ENCODE measurements at regions not wholly inside any gene's neighbourhood (a gene's known extent, or its start where the extent isn't known, plus 50 kb on each side); places are given as distances from the start of the nearest gene placed in this dataset.

DNA sequence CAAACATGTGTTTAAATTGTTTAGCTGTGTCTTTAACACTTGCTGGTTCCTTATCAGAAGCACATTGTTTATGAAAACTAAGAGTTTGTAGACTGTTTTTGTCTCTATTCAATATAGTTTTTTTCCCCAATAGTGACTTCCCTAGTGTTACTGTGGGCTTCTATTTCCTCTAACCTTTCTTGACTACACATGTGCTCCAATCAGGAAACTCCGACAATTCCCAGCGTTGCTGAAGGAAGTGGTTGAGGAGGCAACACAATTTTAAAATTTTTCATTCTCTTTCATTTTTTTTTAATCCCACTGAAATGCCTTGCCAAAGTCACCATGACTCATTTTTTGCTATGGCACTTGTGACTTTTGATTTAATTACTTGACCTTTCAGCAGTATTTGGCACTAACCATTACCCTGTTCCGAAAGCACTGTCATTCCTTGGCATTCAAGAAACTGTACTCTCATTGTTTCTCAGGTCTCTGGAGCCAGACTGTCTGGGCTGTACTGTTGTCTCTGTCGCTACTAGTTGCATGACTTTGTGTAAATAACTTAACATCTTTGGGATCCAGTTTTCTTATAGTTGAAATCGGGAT, 67.6 kb upstream of the FREM3 start:
- no peak overlapping the region for H3K9ac ChIP-seq (ENCODE audit: control insufficient read depth, insufficient read depth, low read length)
- intact Hi-C loops (cut with micrococcal nuclease; ENCODE audit: unreplicated experiment): no loop called here
- no peaks in the 10 kb centered on the region for H3K9me3 ChIP-seq (replicated peaks; ENCODE audit: control insufficient read depth, insufficient read depth, low read length)
- 26% methylated on average over 5 of the region's 5 CpGs for WGBS (ENCODE audit: insufficient coverage, insufficient replicate concordance, low lambda C conversion rate, missing lambda C conversion rate)
- H3K4me1 ChIP-seq (ENCODE audit: control insufficient read depth, insufficient read depth, low read length): no peaks in the 10 kb centered on the region
- ChIA-PET POLR2A (no interaction called here), CTCF (no interaction called here), RAD21 (ENCODE audit: unreplicated experiment) (no interaction called here), SMC1A (ENCODE audit: uncharacterized antibody, unreplicated experiment) (no interaction called here)
- BruUV-seq (replicated peaks): no TSS peak
- FAIRE-seq: no peak
- no peak overlapping the region for H3K4me3 ChIP-seq
- H4K20me1 ChIP-seq (ENCODE audit: control insufficient read depth, insufficient read depth): no peaks in the 10 kb centered on the region
- no peaks in the 10 kb centered on the region for H3K27me3 ChIP-seq (replicated peaks in 1 of 2; ENCODE audit: control insufficient read depth in 2 of 2, insufficient read depth in 2 of 2, low read length in 1 of 2)
- no peak overlapping the region for H3K27ac ChIP-seq (ENCODE audit: control insufficient read depth, insufficient read depth)
- TF ChIP-seq HDAC2 (IDR thresholded peaks at IDR 0.05) (no peak), MEF2B (IDR thresholded peaks at IDR 0.05; ENCODE audit: partially characterized antibody, poor library complexity, severe bottlenecking) (no peak), HDAC6 (IDR thresholded peaks at IDR 0.05; ENCODE audit: unreplicated experiment) (no peak), SUPT20H (IDR thresholded peaks at IDR 0.05; ENCODE audit: borderline replicate concordance, control insufficient read depth, low read depth, low read length) (no peak), ETV6 (conservative IDR thresholded peaks at IDR 0.05 in 1 of 2, IDR thresholded peaks at IDR 0.05 in 1 of 2; ENCODE audit: borderline replicate concordance in 1 of 2, low read depth in 1 of 2) (no peak), NR2F1 (conservative IDR thresholded peaks at IDR 0.05) (no peak), ZNF207 (IDR thresholded peaks at IDR 0.05; ENCODE audit: borderline replicate concordance) (no peak), BCL11A (IDR thresholded peaks at IDR 0.05; ENCODE audit: low read depth, low read length) (no peak), KAT2A (conservative IDR thresholded peaks at IDR 0.05; ENCODE audit: control insufficient read depth, low read depth, low read length) (no peak), YY1 (IDR thresholded peaks at IDR 0.05; ENCODE audit: low read depth, low read length) (no peak), HCFC1 (IDR thresholded peaks at IDR 0.05; ENCODE audit: low read length) (no peak), IKZF1 (conservative IDR thresholded peaks at IDR 0.05) (no peak), ZNF24 (IDR thresholded peaks at IDR 0.05) (no peak)
- TF ChIP-seq, protein P1, sequence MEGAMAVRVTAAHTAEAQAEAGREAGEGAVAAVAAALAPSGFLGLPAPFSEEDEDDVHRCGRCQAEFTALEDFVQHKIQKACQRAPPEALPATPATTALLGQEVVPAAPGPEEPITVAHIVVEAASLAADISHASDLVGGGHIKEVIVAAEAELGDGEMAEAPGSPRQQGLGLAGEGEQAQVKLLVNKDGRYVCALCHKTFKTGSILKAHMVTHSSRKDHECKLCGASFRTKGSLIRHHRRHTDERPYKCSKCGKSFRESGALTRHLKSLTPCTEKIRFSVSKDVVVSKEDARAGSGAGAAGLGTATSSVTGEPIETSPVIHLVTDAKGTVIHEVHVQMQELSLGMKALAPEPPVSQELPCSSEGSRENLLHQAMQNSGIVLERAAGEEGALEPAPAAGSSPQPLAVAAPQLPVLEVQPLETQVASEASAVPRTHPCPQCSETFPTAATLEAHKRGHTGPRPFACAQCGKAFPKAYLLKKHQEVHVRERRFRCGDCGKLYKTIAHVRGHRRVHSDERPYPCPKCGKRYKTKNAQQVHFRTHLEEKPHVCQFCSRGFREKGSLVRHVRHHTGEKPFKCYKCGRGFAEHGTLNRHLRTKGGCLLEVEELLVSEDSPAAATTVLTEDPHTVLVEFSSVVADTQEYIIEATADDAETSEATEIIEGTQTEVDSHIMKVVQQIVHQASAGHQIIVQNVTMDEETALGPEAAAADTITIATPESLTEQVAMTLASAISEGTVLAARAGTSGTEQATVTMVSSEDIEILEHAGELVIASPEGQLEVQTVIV (IDR thresholded peaks at IDR 0.05; ENCODE audit: borderline replicate concordance, partially characterized antibody): no peak
- no peak overlapping the region for H2AFZ ChIP-seq (ENCODE audit: control insufficient read depth, low read depth, low read length)
- in situ Hi-C loops (cut with MboI): no loop called here
- H3K4me2 ChIP-seq (ENCODE audit: control insufficient read depth, insufficient read depth): no peak overlapping the region
- H3K79me2 ChIP-seq (ENCODE audit: control insufficient read depth, insufficient read depth, low read length): no peaks in the 10 kb centered on the region
- no peaks in the 10 kb centered on the region for H3K36me3 ChIP-seq (ENCODE audit: control insufficient read depth in 2 of 2, insufficient read depth in 2 of 2, low read length in 1 of 2)
- no peak for ATAC-seq
- no peak for DNase-seq (ENCODE audit: low read depth, low spot score)

All from GM12878 (cell line).